HepG2 (cell line): ENCODE measurements at regions not wholly inside any gene's neighbourhood (a gene's known extent, or its start where the extent isn't known, plus 50 kb on each side); places are given as distances from the start of the nearest gene placed in this dataset.
"Not testable (repeated sequence)": the region's sequence is repeated elsewhere in the genome, so short reads cannot be mapped to it uniquely, and the experiment has no call there.

Experiments
- CHD2 ChIP-seq: IDR thresholded peaks from 2 replicates; pipeline ENCODE4 v1.6.1; 2011; ENCODE audit warnings: low read depth, low read length, improper control_type of control experiment
- HNF4A ChIP-seq: sonication (generic); formaldehyde crosslinking; IDR thresholded peaks from 2 replicates; pipeline ENCODE4 v1.4.0; 2020; ENCODE audit warnings: missing genetic modification reagents
- NFE2L2 ChIP-seq: fragments of 150-350 bp; IDR thresholded peaks from 2 replicates; pipeline ENCODE4 v1.6.1; 2014; ENCODE audit warnings: low read length
- RBFOX2 ChIP-seq: fragments of 200-400 bp; formaldehyde crosslinking; IDR thresholded peaks from 2 replicates; pipeline ENCODE4 v1.6.1; 2017; ENCODE audit warnings: low read depth, mild to moderate bottlenecking, low read length
- RXRA ChIP-seq: sonication (generic); formaldehyde crosslinking; IDR thresholded peaks from 2 replicates; pipeline ENCODE4 v1.5.1; 2020; ENCODE audit warnings: missing genetic modification reagents
- SAFB2 ChIP-seq: sonication (generic); formaldehyde crosslinking; IDR thresholded peaks from 2 replicates; pipeline ENCODE4 v1.5.1; 2020; ENCODE audit warnings: missing genetic modification reagents, low read depth, mild to moderate bottlenecking, borderline replicate concordance
- TOE1 ChIP-seq: sonication (generic); formaldehyde crosslinking; IDR thresholded peaks from 2 replicates; pipeline ENCODE4 v1.4.0; 2020; ENCODE audit warnings: mild to moderate bottlenecking, missing genetic modification reagents
- ZBTB26 ChIP-seq: IDR thresholded peaks from 2 replicates; pipeline ENCODE4 v1.6.1; 2016; ENCODE audit warnings: missing compliant biosample characterization, missing genetic modification reagents, borderline replicate concordance
- ZNF737 ChIP-seq: sonication (generic); formaldehyde crosslinking; IDR thresholded peaks from 2 replicates; pipeline ENCODE4 v1.5.0; 2020; ENCODE audit warnings: missing genetic modification reagents, mild to moderate bottlenecking, borderline replicate concordance
- ZNF780A ChIP-seq: sonication (generic); formaldehyde crosslinking; IDR thresholded peaks from 2 replicates; pipeline ENCODE4 v1.8.0; 2022; ENCODE audit warnings: mild to moderate bottlenecking, missing genetic modification reagents, moderate library complexity
- TF ChIP-seq, protein P1 (sequence below): sonication (generic); formaldehyde crosslinking; IDR thresholded peaks from one replicate; pipeline ENCODE4 v1.5.1; 2020; ENCODE audit warnings: mild to moderate bottlenecking, missing genetic modification reagents; ENCODE audit errors: not compliant biosample characterization

DNA sequence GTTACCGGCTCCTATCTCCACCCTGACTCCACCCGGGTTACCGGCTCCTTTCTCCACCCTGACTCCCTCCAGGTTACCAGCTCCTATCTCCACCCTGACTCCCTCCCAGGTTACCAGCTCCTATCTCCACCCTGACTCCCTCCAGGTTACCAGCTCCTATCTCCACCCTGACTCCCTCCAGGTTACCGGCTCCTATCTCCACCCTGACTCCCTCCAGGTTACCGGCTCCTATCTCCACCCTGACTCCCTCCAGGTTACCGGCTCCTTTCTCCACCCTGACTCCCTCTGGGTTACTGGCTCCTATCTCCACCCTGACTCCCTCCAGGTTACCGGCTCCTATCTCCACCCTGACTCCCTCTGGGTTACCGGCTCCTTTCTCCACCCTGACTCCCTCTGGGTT lies 97.9 kb upstream of the RBM19 start:
- not testable (repeated sequence) for TF ChIP-seq ZNF737 (CRISPR knock-in tag); CHD2; SAFB2 (CRISPR knock-in tag); RBFOX2; NFE2L2; TOE1 (CRISPR knock-in tag); ZBTB26 (CRISPR knock-in tag); HNF4A (CRISPR knock-in tag); ZNF780A (CRISPR knock-in tag); RXRA (CRISPR knock-in tag)
- TF ChIP-seq, protein P1, sequence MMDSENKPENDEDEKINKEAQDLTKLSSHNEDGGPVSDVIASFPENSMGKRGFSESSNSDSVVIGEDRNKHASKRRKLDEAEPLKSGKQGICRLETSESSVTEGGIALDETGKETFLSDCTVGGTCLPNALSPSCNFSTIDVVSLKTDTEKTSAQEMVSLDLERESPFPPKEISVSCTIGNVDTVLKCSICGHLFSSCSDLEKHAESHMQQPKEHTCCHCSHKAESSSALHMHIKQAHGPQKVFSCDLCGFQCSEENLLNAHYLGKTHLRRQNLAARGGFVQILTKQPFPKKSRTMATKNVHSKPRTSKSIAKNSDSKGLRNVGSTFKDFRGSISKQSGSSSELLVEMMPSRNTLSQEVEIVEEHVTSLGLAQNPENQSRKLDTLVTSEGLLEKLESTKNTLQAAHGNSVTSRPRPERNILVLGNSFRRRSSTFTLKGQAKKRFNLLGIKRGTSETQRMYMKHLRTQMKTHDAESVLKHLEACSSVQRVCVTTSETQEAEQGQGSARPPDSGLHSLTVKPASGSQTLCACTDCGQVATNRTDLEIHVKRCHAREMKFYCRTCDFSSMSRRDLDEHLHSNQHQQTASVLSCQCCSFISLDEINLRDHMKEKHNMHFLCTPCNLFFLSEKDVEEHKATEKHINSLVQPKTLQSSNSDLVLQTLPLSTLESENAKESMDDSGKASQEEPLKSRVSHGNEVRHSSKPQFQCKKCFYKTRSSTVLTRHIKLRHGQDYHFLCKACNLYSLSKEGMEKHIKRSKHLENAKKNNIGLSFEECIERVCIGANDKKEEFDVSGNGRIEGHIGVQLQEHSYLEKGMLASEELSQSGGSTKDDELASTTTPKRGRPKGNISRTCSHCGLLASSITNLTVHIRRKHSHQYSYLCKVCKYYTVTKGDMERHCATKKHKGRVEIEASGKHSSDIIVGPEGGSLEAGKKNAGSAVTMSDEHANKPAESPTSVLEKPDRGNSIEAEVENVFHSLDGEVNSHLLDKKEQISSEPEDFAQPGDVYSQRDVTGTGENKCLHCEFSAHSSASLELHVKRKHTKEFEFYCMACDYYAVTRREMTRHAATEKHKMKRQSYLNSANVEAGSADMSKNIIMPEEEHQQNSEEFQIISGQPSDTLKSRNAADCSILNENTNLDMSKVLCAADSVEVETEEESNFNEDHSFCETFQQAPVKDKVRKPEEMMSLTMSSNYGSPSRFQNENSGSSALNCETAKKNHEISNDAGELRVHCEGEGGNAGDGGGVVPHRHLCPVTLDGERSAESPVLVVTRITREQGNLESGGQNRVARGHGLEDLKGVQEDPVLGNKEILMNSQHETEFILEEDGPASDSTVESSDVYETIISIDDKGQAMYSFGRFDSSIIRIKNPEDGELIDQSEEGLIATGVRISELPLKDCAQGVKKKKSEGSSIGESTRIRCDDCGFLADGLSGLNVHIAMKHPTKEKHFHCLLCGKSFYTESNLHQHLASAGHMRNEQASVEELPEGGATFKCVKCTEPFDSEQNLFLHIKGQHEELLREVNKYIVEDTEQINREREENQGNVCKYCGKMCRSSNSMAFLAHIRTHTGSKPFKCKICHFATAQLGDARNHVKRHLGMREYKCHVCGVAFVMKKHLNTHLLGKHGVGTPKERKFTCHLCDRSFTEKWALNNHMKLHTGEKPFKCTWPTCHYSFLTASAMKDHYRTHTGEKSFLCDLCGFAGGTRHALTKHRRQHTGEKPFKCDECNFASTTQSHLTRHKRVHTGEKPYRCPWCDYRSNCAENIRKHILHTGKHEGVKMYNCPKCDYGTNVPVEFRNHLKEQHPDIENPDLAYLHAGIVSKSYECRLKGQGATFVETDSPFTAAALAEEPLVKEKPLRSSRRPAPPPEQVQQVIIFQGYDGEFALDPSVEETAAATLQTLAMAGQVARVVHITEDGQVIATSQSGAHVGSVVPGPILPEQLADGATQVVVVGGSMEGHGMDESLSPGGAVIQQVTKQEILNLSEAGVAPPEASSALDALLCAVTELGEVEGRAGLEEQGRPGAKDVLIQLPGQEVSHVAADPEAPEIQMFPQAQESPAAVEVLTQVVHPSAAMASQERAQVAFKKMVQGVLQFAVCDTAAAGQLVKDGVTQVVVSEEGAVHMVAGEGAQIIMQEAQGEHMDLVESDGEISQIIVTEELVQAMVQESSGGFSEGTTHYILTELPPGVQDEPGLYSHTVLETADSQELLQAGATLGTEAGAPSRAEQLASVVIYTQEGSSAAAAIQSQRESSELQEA (CRISPR knock-in tag): not testable (repeated sequence)
